HG03064 (cell line): ENCODE measurements at regions not wholly inside any gene's neighbourhood (a gene's known extent, or its start where the extent isn't known, plus 50 kb on each side); places are given as distances from the start of the nearest gene placed in this dataset.
"Not testable (repeated sequence)": the region's sequence is repeated elsewhere in the genome, so short reads cannot be mapped to it uniquely, and the experiment has no call there.

Source experiments
- ATAC-seq: cut with Tn5 transposase; IDR thresholded peaks from one replicate; pipeline ENCODE4 v1.9.1; 2021; ENCODE audit warnings: low read depth; ENCODE audit not compliant: unreplicated experiment

DNA sequence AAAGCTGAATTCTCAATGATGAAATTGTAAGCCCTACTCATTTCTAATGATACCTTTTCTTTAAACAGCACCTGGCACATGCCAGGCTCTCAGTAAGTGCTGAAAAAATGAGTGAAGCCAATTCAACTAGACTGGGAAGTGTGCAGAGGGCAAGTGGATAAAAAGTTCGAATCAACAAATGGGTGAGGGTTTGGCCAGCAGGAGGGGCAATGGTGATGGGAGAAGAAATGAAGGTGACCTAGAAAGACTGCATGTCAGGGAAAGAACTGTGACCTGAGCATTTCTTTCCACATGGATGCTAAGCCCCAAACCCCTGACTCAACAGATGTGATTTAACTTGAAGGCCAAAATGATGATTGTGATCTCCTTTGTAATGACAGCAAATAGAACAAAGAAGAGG is 54.6 kb downstream of the DKK1 start:
- no peak for ATAC-seq

DNA sequence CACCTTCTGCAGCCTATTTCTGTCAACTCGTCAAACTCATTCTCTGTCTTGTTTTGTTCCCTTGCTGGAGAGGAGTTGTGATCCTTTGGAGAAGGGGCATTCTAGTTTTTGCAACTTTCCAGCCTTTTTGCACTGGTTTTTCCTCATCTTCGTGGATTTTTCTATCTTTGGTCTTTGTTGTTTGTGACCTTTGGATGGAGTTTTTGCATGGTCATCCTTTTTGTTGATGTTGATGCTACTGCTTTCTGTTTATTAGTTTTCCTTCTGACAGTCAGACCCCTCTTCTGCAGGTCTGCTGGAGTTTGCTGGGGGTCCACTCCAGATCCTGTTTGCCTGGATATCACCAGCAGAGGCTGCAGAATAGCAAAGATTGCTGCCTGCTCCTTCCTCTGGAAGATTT is 60.1 kb downstream of the DKK1 start:
- not testable (repeated sequence) for ATAC-seq

GRCh38 chr10:52376694-52377354 is 62.7 kb downstream of the DKK1 start:
- ATAC-seq = no peak

DNA sequence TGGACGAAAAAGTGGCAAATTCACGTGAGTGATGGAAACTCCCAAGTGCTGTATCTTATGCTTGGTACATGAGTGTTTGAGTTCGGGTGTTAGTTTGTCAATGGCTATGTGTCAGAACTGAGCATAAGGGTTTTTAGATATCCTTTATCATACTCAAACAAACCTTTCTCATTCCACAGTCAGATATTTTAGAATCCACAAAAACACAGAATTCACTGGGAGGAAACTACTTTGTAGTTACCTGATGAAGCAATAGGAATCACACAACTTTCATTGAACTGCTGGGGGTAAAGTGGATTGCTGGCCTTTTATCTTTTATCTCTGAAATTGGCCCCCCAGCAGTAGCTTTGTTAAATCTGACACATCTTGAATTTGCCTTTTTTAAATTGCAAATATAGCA is 64.0 kb downstream of the DKK1 start:
- ATAC-seq = no peak

- ATAC-seq = no peak
These were observed 65.2 kb downstream of the DKK1 start for GRCh38 chr10:52379287-52379686.

DNA sequence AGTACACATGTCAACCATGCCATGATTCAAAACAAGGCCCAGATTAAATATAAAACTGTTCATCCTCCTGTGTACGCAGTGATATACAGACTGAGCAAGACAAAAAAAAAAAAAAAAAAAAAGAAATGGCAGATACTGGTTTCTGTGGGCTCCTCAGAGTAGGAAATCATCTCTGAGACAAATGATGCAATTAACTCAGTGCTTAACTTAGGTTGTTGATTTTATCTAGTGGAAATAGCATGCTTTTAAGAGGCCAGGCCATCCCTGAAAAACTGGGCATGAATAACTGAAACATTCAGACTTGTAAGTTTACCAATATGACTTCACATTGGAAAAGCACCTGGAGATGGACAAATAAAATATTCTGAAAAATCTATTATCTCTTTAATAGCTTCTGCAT is 69.0 kb downstream of the DKK1 start:
- ATAC-seq = no peak

- ATAC-seq = no peak
These were observed 73.7 kb downstream of the DKK1 start for GRCh38 chr10:52387744-52388143.

- no peak for ATAC-seq
These were observed 76.3 kb downstream of the DKK1 start for GRCh38 chr10:52390388-52390787.

GRCh38 chr10:52391927-52392602 is 78.0 kb downstream of the DKK1 start:
- ATAC-seq = no peak

DNA sequence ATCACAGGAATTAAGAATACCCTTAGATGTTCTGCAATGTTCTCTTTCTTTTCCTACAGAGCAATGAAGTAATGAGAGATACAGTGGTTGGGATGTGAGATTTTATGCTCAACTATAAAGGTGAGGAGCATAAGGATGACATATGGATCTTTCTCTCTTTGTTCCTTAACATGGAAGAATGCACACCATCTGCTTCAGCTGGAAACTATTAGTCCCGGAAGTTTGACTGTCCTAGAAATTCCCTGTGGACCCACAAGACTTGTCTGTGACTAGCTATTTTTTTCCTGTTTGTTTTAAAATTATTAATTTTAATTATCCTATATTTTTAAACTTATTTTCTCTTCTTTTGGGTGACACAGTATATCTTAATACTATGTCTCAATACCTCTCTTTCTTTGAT is 80.2 kb downstream of the DKK1 start:
- no peak for ATAC-seq

DNA sequence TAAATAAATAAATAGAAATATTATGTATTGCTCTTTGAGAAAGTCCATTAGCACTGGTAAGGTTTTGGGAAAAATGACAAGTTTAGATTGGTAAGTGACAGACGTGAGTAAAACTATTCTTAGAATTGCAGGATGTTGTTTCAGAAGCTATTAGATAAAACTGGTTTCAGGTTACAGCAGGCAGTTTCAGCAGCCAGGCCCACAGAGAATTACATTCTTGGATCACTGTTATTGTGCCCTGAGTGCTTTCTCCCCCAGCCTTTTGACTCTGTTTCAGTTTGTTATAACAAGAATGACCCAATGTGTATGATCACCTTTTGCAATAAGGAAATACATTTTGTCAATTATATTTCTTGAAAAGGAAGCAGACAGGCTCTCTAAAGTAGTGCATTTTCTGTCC is 86.5 kb downstream of the DKK1 start:
- no peak for ATAC-seq

- ATAC-seq = not testable (repeated sequence)
These were observed 89.7 kb downstream of the DKK1 start for GRCh38 chr10:52403801-52404200.

GRCh38 chr10:52409195-52409594 is 95.1 kb downstream of the DKK1 start:
- ATAC-seq = no peak

DNA sequence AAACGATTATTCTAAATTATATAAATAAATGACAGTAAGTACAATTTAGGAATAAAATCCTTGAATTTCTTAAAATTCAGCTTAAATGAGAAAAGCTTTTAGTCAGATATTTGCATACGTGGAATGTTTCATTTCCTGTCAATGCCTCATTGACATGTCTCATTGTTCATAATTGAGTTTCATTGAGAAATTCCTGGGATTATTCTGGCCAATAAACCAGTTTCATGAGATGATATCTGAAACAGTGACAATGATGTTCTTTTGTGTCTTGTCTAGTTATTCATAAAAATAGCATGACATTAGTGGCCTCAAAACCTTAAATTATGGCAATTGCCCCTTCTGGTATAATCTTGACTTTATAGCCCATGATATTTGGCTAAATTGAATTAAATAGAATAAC is 95.8 kb downstream of the DKK1 start:
- no peak for ATAC-seq

GRCh38 chr10:52410916-52411315 is 96.8 kb downstream of the DKK1 start:
- ATAC-seq = no peak

- no peak for ATAC-seq
These were observed 105.2 kb downstream of the DKK1 start for GRCh38 chr10:52419281-52419680.

DNA sequence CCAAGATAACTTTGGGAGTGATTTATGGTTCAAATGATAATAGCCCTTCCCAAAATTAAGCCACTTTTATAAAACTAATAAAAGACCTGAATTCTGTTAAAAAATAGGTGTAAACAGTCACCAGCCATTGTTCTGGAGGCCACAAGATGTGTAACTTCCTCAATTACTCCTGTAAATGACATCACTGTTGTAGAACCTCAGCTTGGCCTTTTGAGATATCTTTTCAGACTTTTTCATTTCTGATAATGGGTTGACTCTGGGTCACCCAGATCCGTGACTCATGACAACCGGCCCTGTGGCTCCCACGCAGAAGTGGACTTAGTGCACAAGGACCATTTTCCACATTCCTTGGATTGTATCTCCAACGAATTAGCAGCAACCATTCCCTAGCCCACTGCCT is 106.6 kb downstream of the DKK1 start:
- no peak for ATAC-seq

DNA sequence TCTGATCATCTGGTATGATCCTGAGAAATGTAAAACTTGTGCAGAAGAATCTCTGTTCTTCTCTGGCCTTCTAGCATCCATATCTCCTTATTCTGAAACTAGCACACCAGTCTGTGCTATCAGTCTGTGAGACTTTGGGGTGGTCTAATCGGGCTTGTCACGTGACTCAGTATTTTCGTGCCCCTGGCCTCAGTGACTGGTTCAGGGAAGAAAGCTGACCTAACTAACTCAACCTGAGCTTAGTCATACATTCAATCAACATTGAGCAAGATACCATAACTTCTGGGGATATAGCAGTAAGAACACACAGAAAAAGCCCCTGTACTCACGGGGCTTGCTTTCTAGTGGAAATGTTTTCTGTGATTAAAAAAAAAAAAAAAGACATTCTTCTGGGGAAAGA is 109.3 kb downstream of the DKK1 start:
- no peak for ATAC-seq

- no peak for ATAC-seq
These were observed 110.3 kb downstream of the DKK1 start for GRCh38 chr10:52424341-52424740.

GRCh38 chr10:52434734-52435133 is 120.7 kb downstream of the DKK1 start:
- no peak for ATAC-seq

DNA sequence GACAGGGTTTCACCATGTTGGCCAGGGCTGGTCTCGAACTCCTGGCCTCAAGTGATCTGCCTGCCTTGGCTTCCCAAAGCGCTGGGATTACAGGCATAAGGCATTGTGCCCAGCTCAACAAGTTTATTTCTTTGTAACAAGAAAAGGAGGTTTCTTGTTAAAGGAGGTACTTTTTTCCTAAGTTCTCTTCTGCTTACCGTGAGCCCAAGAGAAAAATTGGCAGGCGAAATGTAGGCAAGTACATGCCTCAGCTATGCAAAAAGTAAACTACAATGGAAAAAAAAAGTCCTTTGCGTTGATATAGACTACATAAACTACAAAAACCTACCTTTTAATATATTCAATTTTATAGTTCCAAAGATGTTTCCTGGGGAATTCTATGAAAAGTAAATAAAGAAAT is 122.6 kb downstream of the DKK1 start:
- ATAC-seq = no peak

GRCh38 chr10:52437205-52437646 is 123.1 kb downstream of the DKK1 start:
- peak; percentile 89 for ATAC-seq
